Common myeloid progenitor, CD34-positive (primary cell): ENCODE measurements at regions not wholly inside any gene's neighbourhood (a gene's known extent, or its start where the extent isn't known, plus 50 kb on each side); places are given as distances from the start of the nearest gene placed in this dataset.
"Not testable (repeated sequence)": the region's sequence is repeated elsewhere in the genome, so short reads cannot be mapped to it uniquely, and the experiment has no call there.

Experiments
- CTCF ChIA-PET: fragments of 350-600 bp; sonication (Branson Sonifier 250); formaldehyde crosslinking; loops from one replicate; lab custom pipeline; 2021; ENCODE audit warnings: antibody characterized with exemption; lab: Charles Lee
- POLR2A ChIA-PET: fragments of 350-600 bp; sonication (Branson Sonifier 250); formaldehyde crosslinking; loops from one replicate; lab custom pipeline; 2021; ENCODE audit warnings: antibody characterized with exemption; lab: Charles Lee
- DNase-seq, 3 donors: peaks; one replicate each; pipeline versions ENCODE4 v3.0.0 to v3.0.0-alpha.2; 2013
- H3K27ac ChIP-seq, 2 experiments: 1 replicate in 1 of 2; 2 replicates in 1 of 2; pipeline ENCODE4 v1.7.0; 2013; ENCODE audit warnings: inconsistent platforms in 2 of 2, low read length in 2 of 2, mild to moderate bottlenecking in 2 of 2, low read depth in 1 of 2, moderate library complexity in 1 of 2; ENCODE audit not compliant: severe bottlenecking in 2 of 2, insufficient read depth in 1 of 2, poor library complexity in 1 of 2
- H3K27me3 ChIP-seq, 5 experiments: replicated peaks in 2 of 5; 1 replicate in 3 of 5; 2 replicates in 2 of 5; pipeline versions ENCODE4 v1.6.1 to v1.7.0; 2013; ENCODE audit warnings: low read length in 4 of 5, mild to moderate bottlenecking in 2 of 5, moderate library complexity in 2 of 5, inconsistent platforms in 1 of 5; ENCODE audit not compliant: insufficient read depth in 5 of 5, control insufficient read depth in 4 of 5
- H3K36me3 ChIP-seq, 4 experiments: 1 replicate in 2 of 4; 2 replicates in 2 of 4; pipeline versions ENCODE4 v1.6.1 to v1.7.0; 2013; ENCODE audit warnings: low read length in 3 of 4, control low read depth in 1 of 4, mild to moderate bottlenecking in 1 of 4; ENCODE audit not compliant: control insufficient read depth in 4 of 4, insufficient read depth in 4 of 4
- H3K4me1 ChIP-seq, 4 experiments: 1 replicate in 3 of 4; 2 replicates in 1 of 4; pipeline versions ENCODE4 v1.6.1 to v1.7.1; 2013; ENCODE audit warnings: low read length in 3 of 4, mild to moderate bottlenecking in 3 of 4, control low read depth in 1 of 4, inconsistent platforms in 1 of 4, moderate library complexity in 1 of 4; ENCODE audit not compliant: control insufficient read depth in 4 of 4, insufficient read depth in 4 of 4; ENCODE audit errors: control extremely low read depth in 1 of 4
- H3K4me3 ChIP-seq, 7 experiments: 1 replicate in 4 of 7; 2 replicates in 3 of 7; pipeline versions ENCODE4 v1.5.1 to v1.7.0; 2013; ENCODE audit warnings: mild to moderate bottlenecking in 7 of 7, low read length in 6 of 7, moderate library complexity in 6 of 7, inconsistent platforms in 2 of 7, low read depth in 2 of 7, control low read depth in 1 of 7; ENCODE audit not compliant: insufficient read depth in 4 of 7, control insufficient read depth in 1 of 7; ENCODE audit errors: extremely low read depth in 1 of 7
- H3K9me3 ChIP-seq, 5 experiments: 1 replicate in 4 of 5; 2 replicates in 1 of 5; pipeline versions ENCODE4 v1.6.1 to v1.7.1; 2013; ENCODE audit warnings: low read length in 4 of 5, mild to moderate bottlenecking in 2 of 5, inconsistent platforms in 1 of 5, low read depth in 1 of 5, moderate library complexity in 1 of 5; ENCODE audit not compliant: control insufficient read depth in 4 of 5, insufficient read depth in 2 of 5; ENCODE audit errors: control extremely low read depth in 1 of 5
- WGBS: methylation state at CpG from one replicate; pipeline ENCODE4 v1.1.5; 2013; ENCODE audit not compliant: insufficient coverage; 5-methylcytosine and 5-hydroxymethylcytosine counted together

DNA sequence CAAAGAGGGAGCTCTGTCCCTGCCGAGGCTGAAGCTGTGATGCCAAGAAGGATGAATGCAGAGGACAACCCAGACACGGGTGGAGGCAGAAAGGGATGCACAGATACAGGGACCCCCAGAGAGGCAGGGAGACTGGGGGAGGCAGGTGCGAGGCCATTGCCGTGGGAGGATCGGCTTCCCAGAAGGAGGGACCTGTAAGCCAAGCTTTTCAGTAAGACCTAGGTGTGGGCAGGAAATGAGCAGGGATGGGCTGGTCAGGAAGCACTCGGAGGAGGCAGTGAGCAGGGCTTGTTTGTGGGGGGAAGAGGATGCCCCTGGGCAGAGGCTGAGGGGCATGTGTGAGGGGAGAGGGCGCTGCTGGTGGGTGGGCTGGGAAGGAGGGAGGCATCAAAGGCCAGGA, 67.7 kb upstream of the WNT4 start:
- no peak for DNase-seq
- POLR2A ChIA-PET = no interaction called here
- 47% methylated on average over 6 of the region's 7 CpGs for WGBS
- Histone ChIP-seq H3K36me3 (no peaks in the 10 kb centered on the region), H3K9me3 (no peaks in the 10 kb centered on the region), H3K4me3 (no peak overlapping the region), H3K27me3 (peaks cover 0 to 89% (median 31%) of the 10 kb centered on the region in 5 experiments), H3K27ac (no peak overlapping the region), H3K4me1 (no peaks in the 10 kb centered on the region)
- CTCF ChIA-PET = no interaction called here

DNA sequence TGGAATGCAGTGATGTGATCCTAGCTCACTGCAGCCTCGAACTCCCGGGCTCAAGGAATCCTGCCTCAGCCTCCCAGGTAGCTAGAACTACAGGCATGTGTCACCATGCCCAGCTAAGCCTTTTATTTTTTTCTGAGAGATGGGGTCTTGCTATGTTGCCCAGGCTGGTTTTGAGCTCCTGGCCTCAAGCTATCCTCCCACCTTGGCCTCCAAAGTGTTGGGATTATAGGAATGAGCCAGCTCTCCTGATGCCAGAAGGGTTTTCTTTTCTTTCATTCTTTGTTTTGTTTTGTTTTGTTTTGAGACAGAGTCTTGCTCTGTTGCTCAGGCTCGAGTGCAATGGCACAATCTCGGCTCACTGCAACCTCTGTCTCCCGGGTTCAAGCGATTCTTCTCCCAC, 68.6 kb upstream of the WNT4 start:
- POLR2A ChIA-PET = interaction anchor here (0.6 kb wide), 1 partner anchor 721 kb away, joined by 4 read pairs; no protein-coding TSS in a partner anchor
- peaks cover 0 to 94% (median 33%) of the 10 kb centered on the region in 5 experiments for H3K27me3 ChIP-seq
- H3K9me3 ChIP-seq, H3K4me1 ChIP-seq, CTCF ChIA-PET, DNase-seq, H3K27ac ChIP-seq, H3K4me3 ChIP-seq, H3K36me3 ChIP-seq: not testable (repeated sequence)
- 88% methylated on average over 2 of the region's 6 CpGs for WGBS

DNA sequence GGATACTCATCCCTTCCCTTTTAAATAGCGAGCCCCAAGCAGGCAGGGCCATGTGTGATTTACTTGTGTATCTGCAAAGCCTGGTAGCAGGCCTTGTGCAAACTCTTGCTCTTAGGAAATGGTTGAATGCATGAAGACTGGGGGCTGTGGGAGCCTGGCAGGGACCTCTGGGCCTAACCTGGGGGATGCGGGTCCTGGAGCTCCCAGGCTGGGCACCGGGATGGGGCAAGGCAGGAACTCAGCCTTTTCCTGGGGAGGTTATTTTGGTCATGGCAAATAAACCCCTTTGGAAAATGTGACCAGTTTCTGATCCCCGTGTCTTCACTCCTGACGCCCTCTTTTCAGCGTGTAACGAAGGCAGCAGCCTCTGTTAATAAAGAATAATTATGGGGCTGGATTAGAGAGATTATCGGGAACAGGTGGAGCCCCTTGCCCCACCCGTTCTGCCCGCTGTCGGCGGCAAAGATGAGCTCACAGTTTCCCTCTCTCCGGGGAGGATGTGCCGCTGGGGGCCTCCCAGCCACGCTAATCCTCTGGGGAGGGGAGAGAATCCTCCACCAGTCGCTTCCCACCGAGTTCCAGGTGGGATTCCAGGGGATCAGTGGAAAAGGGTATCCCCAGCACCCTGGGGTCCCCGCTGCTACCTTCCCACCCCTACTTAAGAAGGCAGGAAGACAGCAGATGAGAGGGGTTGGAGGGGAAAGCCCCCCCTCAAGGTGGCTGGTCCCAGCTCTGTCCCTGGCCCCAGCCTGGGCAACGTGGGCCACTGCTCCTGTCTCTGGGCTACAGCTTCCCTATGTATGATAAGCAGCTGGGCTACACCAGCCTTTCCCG, 69.7 kb upstream of the WNT4 start:
- Histone ChIP-seq H3K9me3 (no peaks in the 10 kb centered on the region), H3K36me3 (no peaks in the 10 kb centered on the region), H3K4me3 (no peak overlapping the region), H3K4me1 (no peaks in the 10 kb centered on the region), H3K27me3 (peaks cover 0 to 88% (median 31%) of the 10 kb centered on the region in 5 experiments), H3K27ac (no peak overlapping the region)
- ChIA-PET CTCF (no interaction called here), POLR2A (no interaction called here)
- no peak for DNase-seq
- WGBS = 45% methylated on average over 10 of the region's 20 CpGs

DNA sequence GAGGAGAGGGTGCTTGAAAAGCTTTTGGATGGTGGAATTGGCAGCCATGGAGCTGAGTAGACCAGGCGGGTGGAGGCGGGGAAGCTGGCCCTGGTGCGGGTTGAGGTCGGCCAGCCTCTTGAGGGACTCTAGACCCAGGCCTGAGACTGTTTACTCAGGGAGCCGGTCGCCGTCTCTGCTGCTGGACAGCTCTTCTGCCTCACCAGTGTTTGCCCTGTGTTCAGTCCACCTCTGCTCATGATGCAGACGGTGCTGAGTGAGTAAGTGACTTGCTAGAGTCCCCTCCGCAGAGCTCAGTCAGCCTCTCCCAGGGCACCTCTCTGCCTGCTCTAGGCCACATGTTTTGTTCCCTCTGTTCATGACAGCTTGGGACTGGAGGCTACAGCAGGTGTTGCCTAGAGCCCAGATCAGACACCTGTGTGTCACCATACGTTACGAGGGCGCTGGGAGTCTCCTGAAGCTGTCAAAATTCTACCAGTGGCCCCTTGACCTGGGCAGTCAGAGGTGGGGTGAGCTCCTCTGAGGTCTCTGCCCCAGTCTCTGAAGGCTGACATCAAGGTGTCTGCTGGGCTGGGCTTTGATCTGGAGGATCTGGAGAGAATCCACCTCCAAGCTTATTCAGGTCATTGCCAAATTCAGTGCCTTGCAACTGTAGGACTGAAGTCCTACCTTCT, 73.5 kb upstream of the WNT4 start:
- WGBS = 94% methylated on average over 11 of the region's 12 CpGs
- CTCF ChIA-PET = no interaction called here

DNA sequence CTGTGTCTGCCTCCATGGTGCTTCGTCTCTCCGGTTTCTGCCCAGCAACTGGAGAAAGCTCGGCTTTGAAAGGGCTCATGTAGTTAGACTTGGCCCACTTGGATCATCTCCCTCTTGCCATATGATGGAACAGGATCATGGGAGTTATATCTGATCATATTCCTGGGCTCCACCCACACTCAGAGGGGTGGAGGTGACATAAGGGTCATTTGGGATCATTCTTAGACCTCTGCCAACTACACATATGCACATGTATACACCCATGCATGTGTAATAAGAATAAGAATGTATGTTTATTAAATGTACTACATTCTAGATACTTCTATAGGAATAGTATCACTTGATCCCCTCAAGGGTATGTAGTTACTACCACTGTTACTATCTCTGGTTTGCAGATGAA, 74.1 kb upstream of the WNT4 start:
- Histone ChIP-seq H3K4me1 (no peaks in the 10 kb centered on the region), H3K27me3 (peaks cover 0 to 63% (median 13%) of the 10 kb centered on the region in 5 experiments), H3K36me3 (no peaks in the 10 kb centered on the region), H3K27ac (no peak overlapping the region), H3K4me3 (no peak overlapping the region), H3K9me3 (peaks cover 0 to 2% (median 0%) of the 10 kb centered on the region in 5 experiments)
- ChIA-PET CTCF (no interaction called here), POLR2A (no interaction called here)
- 60% methylated on average over 2 of the region's 3 CpGs for WGBS
- DNase-seq = no peak

More for the DNA sequence above, 73.5 kb upstream of the WNT4 start:
- no peak for DNase-seq
- Histone ChIP-seq H3K4me1 (no peaks in the 10 kb centered on the region), H3K4me3 (no peak overlapping the region), H3K27me3 (peaks cover 0 to 63% (median 13%) of the 10 kb centered on the region in 5 experiments), H3K36me3 (no peaks in the 10 kb centered on the region), H3K9me3 (peaks cover 0 to 2% (median 0%) of the 10 kb centered on the region in 5 experiments), H3K27ac (no peak overlapping the region)
- POLR2A ChIA-PET = no interaction called here

DNA sequence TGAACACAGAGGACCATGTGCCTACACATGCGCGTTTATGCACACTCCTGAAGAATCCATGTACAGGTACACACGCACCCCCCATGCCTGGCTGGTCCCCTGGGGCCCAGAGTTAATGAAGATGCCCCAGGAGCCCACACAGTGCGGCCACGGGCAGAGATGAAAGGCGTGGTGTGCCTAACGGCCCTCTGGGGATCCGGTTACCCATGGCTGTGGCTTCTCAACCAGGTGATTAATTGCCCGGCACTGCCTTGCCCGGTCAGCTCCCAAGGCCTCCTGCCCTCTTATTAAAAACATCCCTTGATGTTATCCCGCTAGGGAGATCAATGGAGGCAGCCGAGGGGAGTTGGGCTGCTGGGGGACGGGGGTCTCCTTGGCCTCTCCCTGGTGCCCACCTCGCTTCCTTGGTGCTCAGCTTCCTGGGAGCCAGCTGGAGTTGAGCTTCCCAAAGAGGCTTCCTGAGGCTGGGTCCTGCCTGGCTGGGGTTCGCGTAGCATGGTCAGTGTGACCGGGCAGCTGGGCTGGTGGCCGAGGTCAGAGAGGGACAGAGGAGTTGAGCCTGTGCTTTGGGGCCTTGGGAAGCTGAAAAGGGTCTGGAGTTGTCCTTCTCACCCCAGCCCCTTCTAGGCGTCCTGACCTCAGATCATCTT, 75.0 kb upstream of the WNT4 start:
- peaks cover 0 to 53% (median 10%) of the 10 kb centered on the region in 5 experiments for H3K27me3 ChIP-seq

More for the DNA sequence above, 75.0 kb upstream of the WNT4 start:
- Histone ChIP-seq H3K9me3 (peaks cover 0 to 2% (median 0%) of the 10 kb centered on the region in 5 experiments), H3K27ac (no peak overlapping the region), H3K4me1 (no peaks in the 10 kb centered on the region), H3K4me3 (no peak overlapping the region), H3K36me3 (no peaks in the 10 kb centered on the region)
- ChIA-PET CTCF (no interaction called here), POLR2A (no interaction called here)
- DNase-seq = no peak
- WGBS = 92% methylated on average over 19 of the region's 19 CpGs
